ENCODE measurements at regions not wholly inside any gene's neighbourhood (a gene's known extent, or its start where the extent isn't known, plus 50 kb on each side); places are given as distances from the start of the nearest gene placed in this dataset.
"Not testable (repeated sequence)": the region's sequence is repeated elsewhere in the genome, so short reads cannot be mapped to it uniquely, and the experiment has no call there.

GRCh38 chrX:95549552-95549951, 1135.1 kb upstream of the DIAPH2 start:
- DNase-seq (ENCODE audit: extremely low read depth, low read depth): not testable (repeated sequence)

- no peak for DNase-seq (ENCODE audit: extremely low read depth, low read depth)
These were observed 1099.3 kb upstream of the DIAPH2 start for GRCh38 chrX:95585321-95585720.

GRCh38 chrX:95612350-95612749, 1072.3 kb upstream of the DIAPH2 start:
- DNase-seq (ENCODE audit: extremely low read depth, low read depth): no peak

GRCh38 chrX:95622200-95622599, 1062.4 kb upstream of the DIAPH2 start:
- no peak for DNase-seq (ENCODE audit: extremely low read depth, low read depth)

- DNase-seq (ENCODE audit: extremely low read depth, low read depth): no peak
These were observed 1057.9 kb upstream of the DIAPH2 start for GRCh38 chrX:95626748-95627147.

- DNase-seq (ENCODE audit: extremely low read depth, low read depth): no peak
These were observed 1055.8 kb upstream of the DIAPH2 start for GRCh38 chrX:95628796-95629195.

- no peak for DNase-seq (ENCODE audit: extremely low read depth, low read depth)
These were observed 1054.9 kb upstream of the DIAPH2 start for GRCh38 chrX:95629737-95630136.

GRCh38 chrX:95640226-95640625, 1044.4 kb upstream of the DIAPH2 start:
- DNase-seq (ENCODE audit: extremely low read depth, low read depth): no peak

- DNase-seq (ENCODE audit: extremely low read depth, low read depth): no peak
These were observed 1038.9 kb upstream of the DIAPH2 start for GRCh38 chrX:95645738-95646137.

GRCh38 chrX:95662200-95662599, 1022.4 kb upstream of the DIAPH2 start:
- peak; percentile 45 for DNase-seq (ENCODE audit: extremely low read depth, low read depth)

GRCh38 chrX:95666056-95666455, 1018.6 kb upstream of the DIAPH2 start:
- no peak for DNase-seq (ENCODE audit: extremely low read depth, low read depth)

GRCh38 chrX:95675011-95675410, 1009.6 kb upstream of the DIAPH2 start:
- no peak for DNase-seq (ENCODE audit: extremely low read depth, low read depth)

- DNase-seq (ENCODE audit: extremely low read depth, low read depth): no peak
These were observed 1008.8 kb upstream of the DIAPH2 start for GRCh38 chrX:95675794-95676193.

- no peak for DNase-seq (ENCODE audit: extremely low read depth, low read depth)
These were observed 1006.0 kb upstream of the DIAPH2 start for GRCh38 chrX:95678679-95679078.

GRCh38 chrX:95693365-95693764, 991.3 kb upstream of the DIAPH2 start:
- DNase-seq (ENCODE audit: extremely low read depth, low read depth): no peak

- DNase-seq (ENCODE audit: extremely low read depth, low read depth): peak; percentile 3
These were observed 980.9 kb upstream of the DIAPH2 start for GRCh38 chrX:95703696-95704095.

GRCh38 chrX:95716841-95717240, 967.8 kb upstream of the DIAPH2 start:
- no peak for DNase-seq (ENCODE audit: extremely low read depth, low read depth)

GRCh38 chrX:95718746-95719145, 965.9 kb upstream of the DIAPH2 start:
- DNase-seq (ENCODE audit: extremely low read depth, low read depth): no peak

GRCh38 chrX:95721011-95721410, 963.6 kb upstream of the DIAPH2 start:
- DNase-seq (ENCODE audit: extremely low read depth, low read depth): no peak

- DNase-seq (ENCODE audit: extremely low read depth, low read depth): no peak
These were observed 956.2 kb upstream of the DIAPH2 start for GRCh38 chrX:95728446-95728845.

GRCh38 chrX:95729401-95729800, 955.2 kb upstream of the DIAPH2 start:
- no peak for DNase-seq (ENCODE audit: extremely low read depth, low read depth)

- no peak for DNase-seq (ENCODE audit: extremely low read depth, low read depth)
These were observed 951.2 kb upstream of the DIAPH2 start for GRCh38 chrX:95733426-95733825.

- no peak for DNase-seq (ENCODE audit: extremely low read depth, low read depth)
These were observed 930.2 kb upstream of the DIAPH2 start for GRCh38 chrX:95754411-95754810.

- DNase-seq (ENCODE audit: extremely low read depth, low read depth): no peak
These were observed 924.3 kb upstream of the DIAPH2 start for GRCh38 chrX:95760356-95760755.

Measured in NCI-H460 (cell line).